HG03066 (cell line): ENCODE measurements at regions not wholly inside any gene's neighbourhood (a gene's known extent, or its start where the extent isn't known, plus 50 kb on each side); places are given as distances from the start of the nearest gene placed in this dataset.

ENCODE experiments used
- ATAC-seq: cut with Tn5 transposase; IDR thresholded peaks from one replicate; pipeline ENCODE4 v1.9.1; 2021; ENCODE audit warnings: low read depth; ENCODE audit not compliant: unreplicated experiment

DNA sequence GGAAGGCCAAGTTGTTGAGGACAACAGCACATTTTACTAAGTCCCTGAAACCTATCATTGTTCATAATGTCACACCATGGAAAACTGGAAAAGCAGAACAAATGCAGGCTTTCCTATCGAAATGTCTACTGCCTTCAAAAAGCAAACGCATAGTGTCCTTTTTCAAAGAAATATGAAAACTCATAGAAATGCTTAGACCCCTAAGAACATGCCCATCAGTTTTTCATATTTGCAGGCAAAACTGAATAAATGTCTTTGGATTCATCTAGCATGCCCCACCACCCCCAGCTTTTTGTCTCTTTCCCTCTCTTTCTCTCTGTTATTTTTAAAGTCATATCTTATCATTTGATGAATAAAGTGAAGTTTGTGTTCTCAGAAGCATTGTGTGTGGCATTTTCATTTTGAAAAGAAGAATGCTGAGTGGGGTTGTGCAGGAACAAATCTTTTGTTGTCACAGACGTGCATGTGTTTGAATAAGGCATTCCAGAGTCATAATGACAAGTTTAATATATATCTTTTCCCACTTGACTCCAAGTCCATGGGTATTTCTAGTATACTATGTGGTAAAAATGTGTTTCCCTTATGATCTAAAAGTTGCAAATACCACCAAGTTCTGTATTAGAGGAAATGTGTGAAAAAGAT lies 2180.0 kb upstream of the PIK3C3 start:
- no peak for ATAC-seq

DNA sequence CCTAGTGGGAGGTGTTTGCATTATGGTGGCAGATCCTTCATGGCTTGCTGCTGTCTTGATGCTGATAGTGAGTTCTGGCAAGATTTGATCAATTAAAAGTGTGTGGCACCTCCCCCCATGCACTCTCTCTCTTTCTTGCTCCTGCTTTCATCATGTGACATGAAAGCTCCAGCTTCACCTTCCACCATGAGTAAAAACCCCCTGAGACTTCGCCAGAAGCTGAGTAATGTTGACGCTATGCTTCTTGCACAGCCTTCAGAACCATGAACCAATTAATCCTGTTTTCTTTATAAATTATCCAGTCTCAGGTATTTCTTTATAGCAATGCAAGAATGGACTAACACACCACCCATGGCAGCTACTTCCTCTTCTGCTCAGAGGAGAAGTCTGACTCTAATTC lies 2181.4 kb upstream of the PIK3C3 start:
- ATAC-seq = no peak

DNA sequence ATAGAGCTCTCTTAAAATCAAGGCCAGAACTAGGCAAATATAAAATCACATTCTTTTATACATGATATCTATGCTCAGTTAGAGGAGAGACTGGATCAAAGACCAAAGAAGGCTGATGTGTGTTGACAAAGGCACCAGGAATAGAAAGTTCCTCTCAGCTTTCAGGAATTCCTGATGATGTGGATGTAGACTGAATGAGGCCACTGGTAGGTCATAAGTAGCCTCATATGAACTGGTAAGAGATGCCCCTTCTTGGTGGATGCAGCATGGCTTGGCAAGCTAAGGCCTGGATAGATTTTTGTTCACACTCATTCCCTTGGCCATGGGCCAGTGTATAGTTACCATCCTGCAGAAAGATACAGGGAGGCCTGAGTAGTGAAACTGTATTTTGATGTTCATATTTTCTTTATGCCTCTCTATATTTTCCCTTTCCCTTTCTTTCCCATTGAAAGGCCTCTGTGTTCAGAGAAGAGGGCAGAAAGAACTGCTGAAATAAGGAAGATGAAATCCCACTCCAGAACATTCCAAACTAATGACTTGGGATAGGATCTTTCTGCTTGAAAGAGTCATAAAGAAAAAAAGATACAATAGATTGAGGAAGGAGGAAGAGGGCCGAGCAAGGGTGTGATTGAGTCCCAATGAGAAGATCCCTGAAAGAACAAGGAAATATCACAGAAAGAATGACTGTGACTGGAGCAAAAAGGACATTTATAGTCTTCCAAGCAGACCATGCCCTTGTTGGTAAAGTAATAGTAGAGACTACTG lies 2182.7 kb upstream of the PIK3C3 start:
- no peak for ATAC-seq

- no peak for ATAC-seq
These were observed 2184.6 kb upstream of the PIK3C3 start for GRCh38 chr18:39770399-39770798.

- no peak for ATAC-seq
These were observed 2190.2 kb upstream of the PIK3C3 start for GRCh38 chr18:39764873-39765272.

- no peak for ATAC-seq
These were observed 2193.8 kb upstream of the PIK3C3 start for GRCh38 chr18:39761273-39761672.

- no peak for ATAC-seq
These were observed 2194.3 kb upstream of the CELF4 start for GRCh38 chr18:39759926-39760325.

- ATAC-seq = no peak
These were observed 2187.6 kb upstream of the CELF4 start for GRCh38 chr18:39753178-39753577.

- ATAC-seq = no peak
These were observed 2186.8 kb upstream of the CELF4 start for GRCh38 chr18:39752351-39752750.

DNA sequence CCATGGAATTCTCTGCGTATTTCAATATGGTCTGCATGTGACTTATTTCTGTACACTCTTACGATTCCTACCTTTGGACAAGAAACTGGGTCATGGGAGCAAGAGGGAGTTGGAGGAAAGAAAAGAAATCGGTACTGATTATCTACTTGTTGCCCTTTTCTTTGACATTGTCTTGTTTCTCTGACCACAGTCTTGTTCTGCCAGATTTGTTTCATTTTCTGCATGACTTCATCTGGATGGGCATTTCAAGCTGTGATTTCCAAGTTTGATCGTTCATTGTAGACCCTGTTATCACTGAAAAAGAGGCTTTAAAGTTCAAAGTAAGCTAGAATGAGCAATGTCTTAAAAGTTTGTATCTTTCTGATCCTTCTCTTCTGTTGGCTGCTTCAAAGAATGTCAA lies 2186.3 kb upstream of the CELF4 start:
- no peak for ATAC-seq

DNA sequence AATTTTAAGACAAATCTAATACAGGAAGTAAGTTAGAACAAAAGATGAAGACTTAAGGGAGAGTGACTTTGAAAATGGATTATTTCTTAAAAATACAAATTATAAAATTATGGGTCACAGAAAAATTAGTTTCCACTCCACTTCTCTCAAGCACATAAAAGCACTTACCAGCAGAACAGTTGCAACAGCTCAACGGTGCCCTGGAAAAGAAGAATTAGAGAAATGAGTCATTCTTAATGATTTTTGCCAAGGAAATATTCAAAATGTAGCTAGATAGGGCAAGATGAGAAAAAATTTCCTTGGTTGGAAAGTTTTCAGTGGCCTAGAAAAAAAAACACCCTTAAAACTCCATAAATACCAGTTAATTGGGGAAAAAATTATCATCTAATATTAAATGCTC lies 2185.6 kb upstream of the CELF4 start:
- no peak for ATAC-seq

DNA sequence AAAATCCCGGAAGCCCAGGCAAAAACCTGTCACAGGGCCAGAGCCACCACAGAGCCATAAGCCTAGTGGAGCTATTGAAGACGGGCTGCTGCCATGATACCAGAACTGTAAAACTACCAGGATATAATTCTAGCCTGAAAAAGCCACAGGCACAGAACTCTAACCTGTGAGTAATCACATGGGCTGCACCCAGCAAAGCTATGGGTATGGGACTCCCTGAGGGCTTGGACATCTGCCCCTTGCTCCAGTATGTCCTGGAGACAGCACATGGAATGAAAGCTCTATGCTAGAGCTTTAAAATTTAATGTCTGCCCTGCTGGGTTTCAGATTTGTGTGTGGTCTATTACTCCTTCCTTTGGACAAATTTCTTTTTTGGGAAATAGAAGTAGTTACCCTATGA lies 2183.6 kb upstream of the CELF4 start:
- no peak for ATAC-seq

DNA sequence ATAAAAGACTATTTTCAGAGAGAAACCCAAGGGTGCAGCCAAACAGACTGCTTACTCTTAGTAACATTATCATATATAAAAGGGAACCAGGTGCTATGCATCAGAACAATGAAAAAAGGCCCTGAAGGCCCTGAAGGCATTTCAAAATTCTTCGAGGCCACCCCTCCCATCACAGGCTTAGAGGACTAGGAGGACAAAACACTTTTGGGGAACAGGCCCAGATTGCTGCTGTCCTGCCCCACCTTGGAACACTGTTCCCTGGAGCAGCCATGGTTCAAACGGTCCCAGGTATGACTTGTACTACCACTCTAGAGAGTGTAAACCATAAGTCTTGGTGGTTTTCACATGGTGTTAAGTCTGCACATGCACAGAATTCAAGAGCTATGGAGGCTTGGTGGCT lies 2183.1 kb upstream of the CELF4 start:
- ATAC-seq = no peak

DNA sequence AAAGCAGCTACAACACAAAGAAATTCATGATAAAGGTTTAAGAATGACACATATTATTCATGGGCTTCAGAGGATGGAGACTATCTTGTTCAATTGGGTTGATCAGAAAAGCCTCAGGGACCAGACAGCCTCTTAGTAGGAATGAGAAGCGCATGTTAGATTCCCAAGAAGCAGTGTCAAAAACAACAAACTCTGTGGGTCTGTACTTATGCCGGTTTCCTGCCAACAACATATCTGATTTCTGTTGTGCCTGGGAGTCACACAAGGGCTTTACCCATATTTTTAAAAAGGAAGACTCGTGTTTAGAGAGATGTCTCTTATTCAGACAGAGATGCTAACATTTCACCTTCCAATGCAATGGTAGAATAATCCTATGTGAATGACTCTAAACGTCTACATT lies 2180.6 kb upstream of the CELF4 start:
- no peak for ATAC-seq

GRCh38 chr18:39743463-39743862 lies 2177.9 kb upstream of the CELF4 start:
- no peak for ATAC-seq

- ATAC-seq = no peak
These were observed 2176.3 kb upstream of the CELF4 start for GRCh38 chr18:39741755-39742466.

GRCh38 chr18:39737869-39738268 lies 2172.3 kb upstream of the CELF4 start:
- no peak for ATAC-seq

GRCh38 chr18:39732918-39733317 lies 2167.3 kb upstream of the CELF4 start:
- ATAC-seq = no peak

DNA sequence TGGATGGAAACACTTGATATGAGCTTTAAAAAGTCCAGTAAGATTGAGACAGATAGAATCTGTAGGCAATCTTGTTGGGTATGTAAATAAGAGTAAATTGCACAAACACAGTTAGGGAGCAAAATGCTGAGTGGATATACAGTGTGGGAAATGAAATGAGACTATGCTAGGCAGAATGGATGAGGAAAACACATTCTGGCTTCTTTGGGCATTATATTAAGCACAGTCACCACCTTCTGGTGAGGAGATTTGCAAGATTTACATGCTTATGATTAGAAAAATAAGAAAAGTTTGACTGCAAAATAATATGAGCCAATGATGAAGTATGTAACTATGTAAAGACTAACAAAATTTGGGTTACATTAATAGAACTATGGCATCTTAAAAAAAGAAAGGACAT lies 2165.0 kb upstream of the CELF4 start:
- no peak for ATAC-seq

- no peak for ATAC-seq
These were observed 2159.1 kb upstream of the CELF4 start for GRCh38 chr18:39724652-39725051.

GRCh38 chr18:39721712-39722111 lies 2156.1 kb upstream of the CELF4 start:
- ATAC-seq = no peak

- no peak for ATAC-seq
These were observed 2148.4 kb upstream of the CELF4 start for GRCh38 chr18:39713961-39714360.
